B cell (primary cell): ENCODE measurements at regions not wholly inside any gene's neighbourhood (a gene's known extent, or its start where the extent isn't known, plus 50 kb on each side); places are given as distances from the start of the nearest gene placed in this dataset.

ENCODE experiments used
- ATAC-seq: fragments of 200-7000 bp; cut with Tn5 transposase; one replicate; pipeline ENCODE4 v1.10.0; 2021; ENCODE audit warnings: low read depth, mild to moderate bottlenecking, moderate number of reproducible peaks, moderate library complexity
- CTCF ChIA-PET: fragments of 350-600 bp; sonication (Branson Sonifier 250); formaldehyde crosslinking; loops from one replicate; lab custom pipeline; 2021; ENCODE audit warnings: antibody characterized with exemption, inconsistent platforms; lab: Charles Lee
- POLR2A ChIA-PET: fragments of 350-600 bp; sonication (Branson Sonifier 250); formaldehyde crosslinking; loops from one replicate; lab custom pipeline; 2021; ENCODE audit warnings: antibody characterized with exemption; lab: Charles Lee
- DNase-seq: peaks from one replicate; pipeline ENCODE4 v3.0.0; 2013
- H2AFZ ChIP-seq: 2 replicates; pipeline ENCODE4 v1.6.1; 2012; ENCODE audit warnings: mild to moderate bottlenecking, low read depth, low read length; ENCODE audit not compliant: insufficient read depth, poor library complexity, severe bottlenecking
- H3K27ac ChIP-seq, 2 donors: 1 replicate in 1 of 2; 2 replicates in 1 of 2; pipeline ENCODE4 v1.5.1; 2012 to 2013; ENCODE audit warnings: low read length in 2 of 2, mild to moderate bottlenecking in 2 of 2, moderate library complexity in 1 of 2
- H3K27me3 ChIP-seq, 4 experiments: fragments of 200-600 bp in 1 of 4; sonication (generic) in 1 of 4; replicated peaks in 1 of 4; 1 replicate in 2 of 4; 2 replicates in 2 of 4; pipeline versions ENCODE4 v1.6.1 to v1.7.0; 2013 to 2016; ENCODE audit warnings: low read length in 3 of 4, mild to moderate bottlenecking in 2 of 4, mixed read lengths in 1 of 4, moderate library complexity in 1 of 4; ENCODE audit not compliant: insufficient read depth in 4 of 4, control insufficient read depth in 3 of 4; ENCODE audit errors: control extremely low read depth in 1 of 4
- H3K36me3 ChIP-seq, 2 experiments: replicated peaks in 1 of 2; 1 replicate in 1 of 2; 2 replicates in 1 of 2; pipeline versions ENCODE4 v1.6.1 to v1.7.1; 2013; ENCODE audit warnings: low read length in 1 of 2; ENCODE audit not compliant: insufficient read depth in 2 of 2, control insufficient read depth in 1 of 2; ENCODE audit errors: control extremely low read depth in 1 of 2, extremely low read depth in 1 of 2
- H3K4me1 ChIP-seq, 2 donors: fragments of 200-600 bp in 1 of 2; sonication (generic) in 1 of 2; 1 replicate in 1 of 2; 2 replicates in 1 of 2; pipeline versions ENCODE4 v1.5.1 to v1.6.1; 2013 to 2017; ENCODE audit warnings: low read length in 2 of 2; ENCODE audit not compliant: control insufficient read depth in 2 of 2, insufficient read depth in 2 of 2
- H3K4me2 ChIP-seq: replicated peaks from 2 replicates; pipeline ENCODE3; 2012; ENCODE audit warnings: mild to moderate bottlenecking, low read depth, low read length; ENCODE audit not compliant: poor library complexity, severe bottlenecking
- H3K4me3 ChIP-seq, 5 experiments: fragments of 200-600 bp in 1 of 5; sonication (generic) in 1 of 5; 1 replicate in 3 of 5; 2 replicates in 2 of 5; pipeline versions ENCODE4 v1.5.1 to v1.7.0; 2011 to 2016; ENCODE audit warnings: low read length in 4 of 5, mild to moderate bottlenecking in 4 of 5, low read depth in 2 of 5, control low read depth in 1 of 5, moderate library complexity in 1 of 5; ENCODE audit not compliant: insufficient read depth in 1 of 5; ENCODE audit errors: control extremely low read depth in 1 of 5, extremely low read depth in 1 of 5
- H3K79me2 ChIP-seq: fragments of 200-600 bp; sonication (generic); one replicate; pipeline ENCODE4 v1.6.0; 2016; ENCODE audit warnings: low read length; ENCODE audit not compliant: control insufficient read depth, insufficient read depth
- H3K9ac ChIP-seq: fragments of 200-600 bp; sonication (generic); 2 replicates; pipeline ENCODE4 v1.6.1; 2017; ENCODE audit warnings: mild to moderate bottlenecking, low read length, moderate library complexity
- H3K9me3 ChIP-seq, 3 donors: one replicate each; pipeline versions ENCODE4 v1.6.1 to v1.7.1; 2013; ENCODE audit warnings: low read length in 2 of 3; ENCODE audit not compliant: control insufficient read depth in 2 of 3, insufficient read depth in 1 of 3; ENCODE audit errors: control extremely low read depth in 1 of 3
- H4K20me1 ChIP-seq: 2 replicates; pipeline ENCODE4 v1.6.0; 2012; ENCODE audit warnings: mild to moderate bottlenecking, low read length; ENCODE audit not compliant: insufficient read depth, control insufficient read depth, poor library complexity, severe bottlenecking
- H3K27ac Mint-ChIP-seq: one replicate; pipeline ENCODE4 v1.8.0; 2021; ENCODE audit warnings: mixed read lengths
- H3K27me3 Mint-ChIP-seq: one replicate; pipeline ENCODE4 v1.8.0; 2021; ENCODE audit warnings: mixed read lengths
- H3K4me1 Mint-ChIP-seq: one replicate; pipeline ENCODE4 v1.8.0; 2021; ENCODE audit warnings: mixed read lengths
- H3K4me3 Mint-ChIP-seq: one replicate; pipeline ENCODE4 v1.8.0; 2021; ENCODE audit warnings: mixed read lengths
- H3K9me3 Mint-ChIP-seq: one replicate; pipeline ENCODE4 v1.8.0; 2022; ENCODE audit warnings: mixed read lengths; ENCODE audit not compliant: insufficient read depth
- EZH2 ChIP-seq: IDR thresholded peaks from 2 replicates; pipeline ENCODE4 v1.6.1; 2012; ENCODE audit warnings: borderline replicate concordance, low read depth, mild to moderate bottlenecking, moderate library complexity, low read length; ENCODE audit not compliant: insufficient read depth, poor library complexity, severe bottlenecking
- WGBS: methylation state at CpG from one replicate; pipeline ENCODE4 v1.1.5; 2013; ENCODE audit warnings: missing lambda C conversion rate; ENCODE audit not compliant: insufficient coverage; 5-methylcytosine and 5-hydroxymethylcytosine counted together
- intact Hi-C: fragments of 100-400 bp; cut with micrococcal nuclease; formaldehyde crosslinking; loops from one replicate; pipeline ENCODE4 v1.10.0; 2022
- TF ChIP-seq, protein P1 (sequence below): fragments of 200-600 bp; IDR thresholded peaks from one replicate; pipeline ENCODE4 v1.8.0; 2022; ENCODE audit warnings: antibody characterized with exemption, mild to moderate bottlenecking

DNA sequence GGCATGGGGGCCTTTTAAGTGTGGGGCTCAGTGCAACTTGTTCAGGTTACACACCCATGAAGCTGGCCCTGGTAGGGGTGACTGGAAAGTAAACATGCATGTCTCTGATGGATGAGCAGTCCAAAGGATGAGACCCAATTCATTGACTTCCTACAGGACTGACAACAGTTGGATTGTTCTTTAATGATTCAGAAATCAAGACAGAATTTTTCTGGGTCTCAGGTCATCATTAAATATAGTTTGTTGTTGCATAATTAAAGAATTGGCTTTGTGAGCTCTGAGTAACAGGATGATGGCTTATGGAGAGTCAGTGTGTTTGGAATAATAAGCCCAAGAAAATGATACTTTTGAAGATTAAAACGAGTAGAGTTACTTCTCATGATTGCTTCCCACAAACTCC, 604.2 kb upstream of the CLINT1 start:
- Histone ChIP-seq H3K4me2 (no peak overlapping the region), H3K9ac (no peak overlapping the region), H4K20me1 (no peaks in the 10 kb centered on the region), H3K4me1 (peaks cover 8 to 16% of the 10 kb centered on the region in 2 donors), H3K4me3 (no peak overlapping the region), H3K36me3 (no peaks in the 10 kb centered on the region), H3K79me2 (no peaks in the 10 kb centered on the region), H3K27ac (no peak overlapping the region), H3K27me3 (no peaks in the 10 kb centered on the region), H3K9me3 (no peaks in the 10 kb centered on the region), H2AFZ (no peak overlapping the region)
- Mint-ChIP-seq H3K9me3 (no peaks in the 10 kb centered on the region), H3K4me1 (peaks cover 16% of the 10 kb centered on the region), H3K4me3 (no peak overlapping the region), H3K27me3 (no peaks in the 10 kb centered on the region), H3K27ac (no peak overlapping the region)
- no CpG with 5 or more reads among the region's 1 CpG for WGBS
- TF ChIP-seq, protein P1, sequence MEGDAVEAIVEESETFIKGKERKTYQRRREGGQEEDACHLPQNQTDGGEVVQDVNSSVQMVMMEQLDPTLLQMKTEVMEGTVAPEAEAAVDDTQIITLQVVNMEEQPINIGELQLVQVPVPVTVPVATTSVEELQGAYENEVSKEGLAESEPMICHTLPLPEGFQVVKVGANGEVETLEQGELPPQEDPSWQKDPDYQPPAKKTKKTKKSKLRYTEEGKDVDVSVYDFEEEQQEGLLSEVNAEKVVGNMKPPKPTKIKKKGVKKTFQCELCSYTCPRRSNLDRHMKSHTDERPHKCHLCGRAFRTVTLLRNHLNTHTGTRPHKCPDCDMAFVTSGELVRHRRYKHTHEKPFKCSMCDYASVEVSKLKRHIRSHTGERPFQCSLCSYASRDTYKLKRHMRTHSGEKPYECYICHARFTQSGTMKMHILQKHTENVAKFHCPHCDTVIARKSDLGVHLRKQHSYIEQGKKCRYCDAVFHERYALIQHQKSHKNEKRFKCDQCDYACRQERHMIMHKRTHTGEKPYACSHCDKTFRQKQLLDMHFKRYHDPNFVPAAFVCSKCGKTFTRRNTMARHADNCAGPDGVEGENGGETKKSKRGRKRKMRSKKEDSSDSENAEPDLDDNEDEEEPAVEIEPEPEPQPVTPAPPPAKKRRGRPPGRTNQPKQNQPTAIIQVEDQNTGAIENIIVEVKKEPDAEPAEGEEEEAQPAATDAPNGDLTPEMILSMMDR, result no peak
- intact Hi-C loops, result no loop called here
- ChIA-PET POLR2A (no interaction called here), CTCF (no interaction called here)
- no peak for DNase-seq
- ATAC-seq, result no peak

- H3K9me3 ChIP-seq, result no peaks in the 10 kb centered on the region
- no peak overlapping the region for H3K4me3 ChIP-seq
- H3K27ac ChIP-seq, result no peak overlapping the region
- peaks cover 15% of the 10 kb centered on the region for H3K4me1 Mint-ChIP-seq
- no peaks in the 10 kb centered on the region for H3K79me2 ChIP-seq
- TF ChIP-seq, protein P1, result no peak
- TF ChIP-seq EZH2, result no peak
- H3K27me3 ChIP-seq, result no peaks in the 10 kb centered on the region
- no peak overlapping the region for H3K9ac ChIP-seq
- WGBS, result 100% methylated on average over 5 of the region's 9 CpGs
- H3K27ac Mint-ChIP-seq, result no peak overlapping the region
- ChIA-PET POLR2A (no interaction called here), CTCF (no interaction called here)
- no peak overlapping the region for H3K4me3 Mint-ChIP-seq
- ATAC-seq, result no peak
- no peaks in the 10 kb centered on the region for H3K27me3 Mint-ChIP-seq
- peaks cover 8 to 16% of the 10 kb centered on the region in 2 donors for H3K4me1 ChIP-seq
- no peaks in the 10 kb centered on the region for H3K9me3 Mint-ChIP-seq
- intact Hi-C loops, result no loop called here
- H4K20me1 ChIP-seq, result no peaks in the 10 kb centered on the region
- DNase-seq, result no peak
- H3K36me3 ChIP-seq, result no peaks in the 10 kb centered on the region
- no peak overlapping the region for H3K4me2 ChIP-seq
- H2AFZ ChIP-seq, result no peak overlapping the region
These were observed 603.6 kb upstream of the CLINT1 start for GRCh38 chr5:158462349-158463114.
